ENCODE measurements at regions not wholly inside any gene's neighbourhood (a gene's known extent, or its start where the extent isn't known, plus 50 kb on each side); places are given as distances from the start of the nearest gene placed in this dataset.

DNA sequence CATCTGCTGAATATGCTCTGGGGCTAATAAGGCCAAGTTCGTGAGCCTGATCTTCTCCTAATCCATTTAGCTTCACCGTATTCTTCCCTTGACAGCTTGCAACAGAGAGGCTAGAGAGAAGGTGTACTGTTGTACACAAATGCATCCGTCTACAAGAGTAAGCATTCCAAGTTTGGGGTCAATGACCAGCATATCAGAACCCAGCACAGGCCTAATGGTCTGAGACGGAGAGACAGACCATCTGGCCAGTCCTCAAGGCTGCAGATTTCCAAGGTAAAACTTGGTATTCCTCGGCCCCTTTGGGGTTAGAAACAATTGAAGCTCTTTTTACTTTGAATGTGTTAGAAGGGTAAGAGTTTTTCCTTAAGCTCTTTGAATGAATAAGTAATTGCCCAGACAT is 481.2 kb upstream of the KLF4 start:
- TF ChIP-seq, protein P1, sequence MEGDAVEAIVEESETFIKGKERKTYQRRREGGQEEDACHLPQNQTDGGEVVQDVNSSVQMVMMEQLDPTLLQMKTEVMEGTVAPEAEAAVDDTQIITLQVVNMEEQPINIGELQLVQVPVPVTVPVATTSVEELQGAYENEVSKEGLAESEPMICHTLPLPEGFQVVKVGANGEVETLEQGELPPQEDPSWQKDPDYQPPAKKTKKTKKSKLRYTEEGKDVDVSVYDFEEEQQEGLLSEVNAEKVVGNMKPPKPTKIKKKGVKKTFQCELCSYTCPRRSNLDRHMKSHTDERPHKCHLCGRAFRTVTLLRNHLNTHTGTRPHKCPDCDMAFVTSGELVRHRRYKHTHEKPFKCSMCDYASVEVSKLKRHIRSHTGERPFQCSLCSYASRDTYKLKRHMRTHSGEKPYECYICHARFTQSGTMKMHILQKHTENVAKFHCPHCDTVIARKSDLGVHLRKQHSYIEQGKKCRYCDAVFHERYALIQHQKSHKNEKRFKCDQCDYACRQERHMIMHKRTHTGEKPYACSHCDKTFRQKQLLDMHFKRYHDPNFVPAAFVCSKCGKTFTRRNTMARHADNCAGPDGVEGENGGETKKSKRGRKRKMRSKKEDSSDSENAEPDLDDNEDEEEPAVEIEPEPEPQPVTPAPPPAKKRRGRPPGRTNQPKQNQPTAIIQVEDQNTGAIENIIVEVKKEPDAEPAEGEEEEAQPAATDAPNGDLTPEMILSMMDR (IDR thresholded peaks at IDR 0.05) = no peak
- TF ChIP-seq POLR2A (IDR thresholded peaks at IDR 0.05) = no peak
